PC-3 (cell line): ENCODE measurements at regions not wholly inside any gene's neighbourhood (a gene's known extent, or its start where the extent isn't known, plus 50 kb on each side); places are given as distances from the start of the nearest gene placed in this dataset.

Source experiments
- ATAC-seq: fragments of 200-7000 bp; cut with Tn5 transposase; 2 replicates; pipeline ENCODE4 v1.9.1; 2020; ENCODE audit warnings: mild to moderate bottlenecking, moderate library complexity
- BruUV-seq: library from RNA; stranded (reverse); fragments of 400-500 nt; replicated peaks from 2 replicates; lab custom pipeline; 2021; lab: Mats Ljungman, UMichigan
- CTCF ChIA-PET: fragments of 300-600 bp; sonication (Branson Sonifier 250); formaldehyde crosslinking; loops from one replicate; lab custom pipeline; 2022; ENCODE audit warnings: antibody characterized with exemption; lab: Charles Lee
- POLR2A ChIA-PET: fragments of 300-600 bp; sonication (Branson Sonifier 250); formaldehyde crosslinking; loops from one replicate; lab custom pipeline; 2022; ENCODE audit warnings: antibody characterized with exemption; ENCODE audit not compliant: unreplicated experiment; lab: Charles Lee
- DNase-seq: peaks from one replicate; pipeline ENCODE4 v3.0.0-alpha.2; 2015
- H2AFZ ChIP-seq: fragments of 300-600 bp; sonication (generic); 2 replicates; pipeline ENCODE4 v1.6.0; 2016; ENCODE audit warnings: antibody characterized with exemption, low read length
- H3F3A ChIP-seq: fragments of 300-600 bp; sonication (generic); one replicate; pipeline ENCODE4 v1.6.0; 2017; ENCODE audit warnings: antibody characterized with exemption, low read length, control low read depth, mild to moderate bottlenecking; ENCODE audit not compliant: unreplicated experiment
- H3K27ac ChIP-seq: fragments of 300-600 bp; sonication (generic); 2 replicates; pipeline ENCODE4 v1.5.1; 2016; ENCODE audit warnings: mild to moderate bottlenecking, low read length
- H3K27me3 ChIP-seq: fragments of 300-600 bp; sonication (generic); 2 replicates; pipeline ENCODE4 v1.6.1; 2016; ENCODE audit warnings: low read length, mixed read lengths
- H3K36me3 ChIP-seq: fragments of 300-600 bp; sonication (generic); 2 replicates; pipeline ENCODE4 v1.6.1; 2016; ENCODE audit warnings: low read depth, mixed run types, low read length, mixed read lengths
- H3K4me1 ChIP-seq: fragments of 300-600 bp; sonication (generic); 2 replicates; pipeline ENCODE4 v1.5.1; 2016; ENCODE audit warnings: low read length; ENCODE audit not compliant: insufficient read depth
- H3K4me2 ChIP-seq: fragments of 300-600 bp; sonication (generic); 2 replicates; pipeline ENCODE4 v1.6.0; 2016; ENCODE audit warnings: low read length
- H3K4me3 ChIP-seq: fragments of 300-600 bp; sonication (generic); 2 replicates; pipeline ENCODE4 v1.5.1; 2016; ENCODE audit warnings: mild to moderate bottlenecking, low read length, mixed read lengths
- H3K79me2 ChIP-seq: fragments of 300-600 bp; sonication (generic); 2 replicates; pipeline ENCODE4 v1.6.1; 2017; ENCODE audit warnings: low read length, mixed read lengths
- H3K9ac ChIP-seq: fragments of 300-600 bp; sonication (generic); 2 replicates; pipeline ENCODE4 v1.6.0; 2016; ENCODE audit warnings: mild to moderate bottlenecking, low read length
- H3K9me2 ChIP-seq: fragments of 300-600 bp; sonication (generic); replicated peaks from 2 replicates; pipeline ENCODE4 v1.6.1; 2016; ENCODE audit warnings: mixed run types, low read length, mixed read lengths
- H3K9me3 ChIP-seq: fragments of 300-600 bp; sonication (generic); 2 replicates; pipeline ENCODE4 v1.6.1; 2016; ENCODE audit warnings: low read length, mixed read lengths
- H4K20me1 ChIP-seq: fragments of 300-600 bp; sonication (generic); 2 replicates; pipeline ENCODE4 v1.6.1; 2016; ENCODE audit warnings: low read length, mixed read lengths
- CTCF ChIP-seq: fragments of 300-600 bp; sonication (generic); conservative IDR thresholded peaks from 2 replicates; pipeline ENCODE4 v1.5.1; 2017; ENCODE audit warnings: antibody characterized with exemption, low read depth, mild to moderate bottlenecking, low read length
- EZH2 ChIP-seq: fragments of 300-600 bp; sonication (generic); IDR thresholded peaks from one replicate; pipeline ENCODE4 v1.6.1; 2017; ENCODE audit warnings: antibody characterized with exemption, mild to moderate bottlenecking, low read length; ENCODE audit not compliant: unreplicated experiment
- EZH2phosphoT487 ChIP-seq: fragments of 300-600 bp; sonication (generic); IDR thresholded peaks from 2 replicates; pipeline ENCODE4 v1.6.1; 2018; ENCODE audit warnings: mild to moderate bottlenecking, antibody characterized with exemption, low read length, borderline replicate concordance
- intact Hi-C: fragments of 100-400 bp; cut with micrococcal nuclease; formaldehyde crosslinking; loops from 2 replicates; pipeline ENCODE4 v1.9.0; 2023

DNA sequence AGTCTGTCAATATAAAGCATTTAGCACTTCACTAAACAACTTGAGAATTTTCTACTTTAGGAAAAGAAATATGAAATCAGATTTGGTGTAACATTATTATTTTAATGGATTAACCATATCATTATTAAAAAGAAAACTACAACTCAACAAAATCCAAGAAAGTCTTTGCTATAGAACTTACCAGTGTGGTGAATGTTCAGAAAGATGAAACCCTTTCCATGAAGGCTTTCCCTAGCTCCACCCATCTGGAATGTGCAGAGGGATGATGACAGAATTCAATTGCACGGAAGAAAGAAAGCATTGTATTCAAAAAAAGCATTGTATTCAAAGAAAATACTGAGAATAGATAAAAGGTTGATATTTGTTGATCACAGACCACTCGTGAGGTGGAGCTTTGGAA lies 328.6 kb upstream of the NUDT12 start:
- Histone ChIP-seq H3K27me3 (no peaks in the 10 kb centered on the region), H3K9me2 (no peaks in the 10 kb centered on the region), H4K20me1 (no peaks in the 10 kb centered on the region), H3K4me2 (no peak overlapping the region), H3K4me3 (no peak overlapping the region), H3K9me3 (no peaks in the 10 kb centered on the region), H3K79me2 (no peaks in the 10 kb centered on the region), H3K36me3 (no peaks in the 10 kb centered on the region), H3K9ac (no peak overlapping the region), H3F3A (no peaks in the 10 kb centered on the region), H2AFZ (no peak overlapping the region), H3K4me1 (peaks cover 8% of the 10 kb centered on the region), H3K27ac (no peak overlapping the region)
- DNase-seq (peak; percentile 12), ATAC-seq (0 out of 2 replicates have a peak, but pooled peaks have one; percentile 8)
- CTCF ChIA-PET = no interaction called here
- POLR2A ChIA-PET = no interaction called here
- BruUV-seq = no TSS peak
- TF ChIP-seq EZH2phosphoT487 (no peak), CTCF (no peak), EZH2 (no peak)
- intact Hi-C loops = no loop called here

DNA sequence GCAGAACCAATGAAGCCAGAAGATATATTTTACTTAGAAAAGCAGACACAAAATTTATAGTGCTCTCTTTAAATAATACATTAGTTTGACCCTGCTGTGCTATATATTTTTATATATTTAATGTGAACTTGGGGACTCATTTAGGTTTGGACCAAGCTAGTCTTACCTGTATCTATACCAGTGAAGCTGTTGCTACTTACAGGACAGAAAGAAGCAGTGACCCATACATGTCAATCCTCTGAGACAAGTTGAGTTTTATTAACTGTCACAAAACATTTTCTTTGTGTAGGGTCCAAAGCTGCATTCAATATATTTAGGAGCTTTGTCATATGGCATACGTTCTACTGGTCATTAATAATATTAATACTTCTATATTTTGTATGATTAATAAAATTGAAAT lies 327.7 kb upstream of the NUDT12 start:
- intact Hi-C loops = no loop called here
- H3K4me2 ChIP-seq = no peak overlapping the region
- no peaks in the 10 kb centered on the region for H3K9me3 ChIP-seq
- no peak overlapping the region for H3K4me3 ChIP-seq
- H4K20me1 ChIP-seq = no peaks in the 10 kb centered on the region
- peaks cover 8% of the 10 kb centered on the region for H3K4me1 ChIP-seq
- no peak overlapping the region for H3K9ac ChIP-seq
- no peaks in the 10 kb centered on the region for H3K27me3 ChIP-seq
- no peak for TF ChIP-seq CTCF
- no peak for TF ChIP-seq EZH2
- TF ChIP-seq EZH2phosphoT487 = no peak
- ATAC-seq (no peak), DNase-seq (no peak)
- H3K9me2 ChIP-seq = no peaks in the 10 kb centered on the region
- H2AFZ ChIP-seq = 0 out of 2 replicates have a peak overlapping the region, but pooled peaks have one; percentile 69
- ChIA-PET CTCF (no interaction called here), POLR2A (no interaction called here)
- no TSS peak for BruUV-seq
- no peak overlapping the region for H3K27ac ChIP-seq
- no peaks in the 10 kb centered on the region for H3F3A ChIP-seq
- H3K79me2 ChIP-seq = no peaks in the 10 kb centered on the region
- H3K36me3 ChIP-seq = no peaks in the 10 kb centered on the region

- no peaks in the 10 kb centered on the region for H3K9me3 ChIP-seq
- H2AFZ ChIP-seq = peak overlapping the region; percentile 69
- ChIA-PET POLR2A (no interaction called here), CTCF (no interaction called here)
- no peak overlapping the region for H3K27ac ChIP-seq
- no peaks in the 10 kb centered on the region for H4K20me1 ChIP-seq
- no peaks in the 10 kb centered on the region for H3K9me2 ChIP-seq
- no peaks in the 10 kb centered on the region for H3K27me3 ChIP-seq
- H3K4me1 ChIP-seq = peaks cover 8% of the 10 kb centered on the region
- H3K36me3 ChIP-seq = no peaks in the 10 kb centered on the region
- no peak overlapping the region for H3K4me3 ChIP-seq
- no peaks in the 10 kb centered on the region for H3F3A ChIP-seq
- peak; percentile 77 for ATAC-seq
- H3K9ac ChIP-seq = no peak overlapping the region
- peak; percentile 29 for DNase-seq
- H3K79me2 ChIP-seq = no peaks in the 10 kb centered on the region
- no peak for TF ChIP-seq EZH2phosphoT487
- no peak for TF ChIP-seq CTCF
- TF ChIP-seq EZH2 = no peak
- no TSS peak for BruUV-seq
- peak overlapping the region; percentile 45 for H3K4me2 ChIP-seq
- intact Hi-C loops = no loop called here
These were observed 327.1 kb upstream of the NUDT12 start for GRCh38 chr5:103889500-103890209.
